Stimulated activated CD8-positive, alpha-beta memory T cell treated with anti-CD3 and anti-CD28 coated beads, Interleukin-15, amount 100 ng/mL, for 4 hours (primary cell): ENCODE measurements at regions not wholly inside any gene's neighbourhood (a gene's known extent, or its start where the extent isn't known, plus 50 kb on each side); places are given as distances from the start of the nearest gene placed in this dataset.

ENCODE experiments used
- DNase-seq, 2 donors: peaks; one replicate each; pipeline ENCODE4 v3.0.0-alpha.2; 2020; ENCODE audit warnings: low read depth in 2 of 2

DNA sequence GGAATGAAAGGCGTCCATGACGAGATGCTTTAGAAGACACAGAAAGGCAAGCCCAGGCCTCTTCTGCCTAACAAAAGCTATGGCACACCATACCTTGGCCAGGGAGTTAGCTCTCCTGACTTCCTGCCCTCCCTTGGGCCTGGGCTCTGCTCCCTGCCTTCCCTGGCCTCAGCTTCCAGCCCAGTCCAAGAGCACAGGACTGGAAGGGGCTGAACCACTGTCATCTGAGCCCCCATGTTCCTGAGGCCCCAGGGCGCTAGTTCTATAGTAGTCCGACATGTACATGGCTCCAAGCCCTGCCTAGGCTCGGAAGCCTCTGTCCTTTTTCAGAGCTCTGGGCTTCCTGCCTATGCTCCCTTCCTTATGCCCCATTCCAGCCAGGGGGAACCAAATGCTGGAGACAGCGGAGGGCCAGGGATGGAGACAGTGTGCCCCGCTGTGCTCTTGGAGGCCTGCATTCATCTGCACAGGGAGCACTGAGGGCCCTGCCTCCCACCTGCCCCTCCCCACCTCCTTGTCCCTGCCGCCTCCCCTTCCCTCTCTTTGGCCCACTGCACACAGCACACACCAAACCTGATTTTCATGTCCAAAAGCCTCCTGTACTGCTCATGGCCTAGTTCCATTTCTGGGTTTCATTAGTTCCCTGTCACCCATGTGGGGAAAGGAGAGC, 240.1 kb downstream of the RHOU start:
- no peak for DNase-seq

- no peak for DNase-seq
Observed at GRCh38 chr1:228976316-228976715, 241.0 kb downstream of the RHOU start.

DNA sequence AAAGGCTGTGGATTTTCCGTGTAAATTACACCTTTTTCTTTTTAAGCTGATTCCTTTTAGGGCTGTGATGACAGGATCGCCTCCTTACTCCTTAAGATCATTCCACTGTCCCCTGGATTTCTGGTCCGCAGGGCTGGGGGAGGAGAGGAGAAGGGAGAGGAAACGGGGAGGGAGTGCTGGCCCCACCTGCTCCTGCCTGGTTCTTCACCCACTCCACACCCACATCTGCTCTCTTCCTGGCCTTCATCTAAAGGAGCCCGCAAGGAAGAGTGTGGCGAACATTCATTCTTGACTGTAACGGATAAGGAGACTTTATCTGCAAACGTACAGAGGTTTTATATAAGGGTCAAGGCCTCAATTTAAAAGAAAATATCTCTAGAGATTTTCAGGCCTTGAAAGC, 242.0 kb downstream of the RHOU start:
- DNase-seq = no peak

- DNase-seq = no peak
Observed at GRCh38 chr1:228977741-228978140, 242.5 kb downstream of the RHOU start.

GRCh38 chr1:228978484-228979324, 243.4 kb downstream of the RHOU start:
- DNase-seq = no peak

DNA sequence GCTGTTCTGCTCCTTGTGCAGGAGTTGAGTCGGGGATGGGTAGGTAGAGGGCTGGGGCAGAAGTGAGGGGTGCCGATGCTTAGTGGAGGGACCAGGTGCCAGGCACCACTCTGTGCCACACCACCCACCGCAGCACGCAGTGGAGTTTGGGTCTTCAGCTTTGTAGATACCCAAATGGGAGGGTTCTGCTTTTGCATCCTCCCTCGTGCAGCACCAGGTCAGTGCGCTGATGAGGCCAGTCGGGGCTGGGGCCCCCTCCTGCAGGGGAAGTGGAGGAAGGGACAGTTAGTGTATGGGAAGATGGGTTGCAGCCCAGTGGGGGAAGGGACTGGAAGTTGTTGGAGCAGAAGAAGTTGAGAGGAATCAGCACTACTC, 244.0 kb downstream of the RHOU start:
- no peak for DNase-seq

DNA sequence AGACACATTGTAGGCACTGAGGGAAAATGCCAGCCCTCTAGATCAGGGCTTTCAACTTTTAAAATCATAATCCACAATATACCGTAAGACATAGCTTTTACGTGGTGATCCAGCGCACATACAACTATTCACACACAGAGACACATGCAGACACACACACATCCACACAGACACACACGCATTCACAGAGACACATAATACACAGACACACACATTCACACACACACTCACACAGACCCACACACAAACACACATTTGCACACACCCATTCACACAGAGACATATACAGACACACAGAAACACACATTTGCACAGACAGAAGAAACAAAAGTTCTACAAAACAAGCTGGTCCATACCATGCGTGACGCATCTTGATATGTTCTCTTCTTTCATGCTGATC, 244.5 kb downstream of the RHOU start:
- no peak for DNase-seq

DNA sequence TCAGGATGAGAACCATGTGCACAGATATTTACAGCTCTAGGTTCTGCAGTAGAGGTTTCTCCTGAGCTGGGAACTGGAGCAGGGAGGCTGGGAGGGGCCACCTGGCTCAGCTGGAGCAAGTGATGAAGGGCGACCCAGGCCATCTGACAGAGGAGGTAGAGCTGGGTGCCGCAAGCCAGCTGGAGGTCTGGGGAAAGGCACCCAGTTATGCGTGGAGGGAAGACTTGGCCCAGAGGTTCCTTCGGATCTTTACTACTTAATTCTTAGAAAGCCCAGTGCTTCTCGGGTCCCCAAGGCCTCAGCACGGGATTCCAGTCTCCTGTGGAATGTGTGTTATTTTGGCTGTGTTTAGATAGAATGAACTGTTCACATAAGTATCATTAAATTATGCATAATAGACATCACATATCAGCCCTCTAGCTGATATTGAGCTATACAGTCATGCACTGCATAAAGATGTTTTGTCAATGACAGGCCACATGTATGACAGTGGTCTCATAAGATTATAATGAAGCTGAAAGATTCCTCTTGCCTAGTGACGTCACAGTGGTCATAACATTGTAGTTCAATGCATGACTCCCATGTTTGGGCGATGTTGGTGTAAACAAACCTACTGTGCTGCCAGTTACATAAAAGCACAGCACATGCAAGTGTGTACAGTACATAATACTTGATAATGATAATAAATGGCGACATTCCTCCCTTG, 245.1 kb downstream of the RHOU start:
- DNase-seq = no peak

DNA sequence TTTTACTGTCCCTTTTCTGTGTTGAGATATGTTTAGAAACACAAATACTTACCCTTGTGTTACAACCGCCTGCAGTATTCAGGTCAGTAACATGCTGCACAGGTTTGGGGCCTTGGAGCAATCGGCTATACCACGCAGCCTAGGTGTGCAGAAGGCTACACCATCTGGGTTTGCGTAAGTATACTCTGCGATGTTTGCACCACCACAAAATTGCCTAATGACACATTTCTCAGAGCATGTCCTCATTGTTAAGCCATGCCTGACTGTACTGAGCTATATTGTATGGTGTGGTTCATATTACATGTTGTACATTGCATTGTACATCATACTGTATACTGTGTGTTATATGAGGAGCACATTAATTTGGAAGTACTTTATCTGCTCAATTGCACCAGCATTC, 247.4 kb downstream of the RHOU start:
- no peak for DNase-seq

DNA sequence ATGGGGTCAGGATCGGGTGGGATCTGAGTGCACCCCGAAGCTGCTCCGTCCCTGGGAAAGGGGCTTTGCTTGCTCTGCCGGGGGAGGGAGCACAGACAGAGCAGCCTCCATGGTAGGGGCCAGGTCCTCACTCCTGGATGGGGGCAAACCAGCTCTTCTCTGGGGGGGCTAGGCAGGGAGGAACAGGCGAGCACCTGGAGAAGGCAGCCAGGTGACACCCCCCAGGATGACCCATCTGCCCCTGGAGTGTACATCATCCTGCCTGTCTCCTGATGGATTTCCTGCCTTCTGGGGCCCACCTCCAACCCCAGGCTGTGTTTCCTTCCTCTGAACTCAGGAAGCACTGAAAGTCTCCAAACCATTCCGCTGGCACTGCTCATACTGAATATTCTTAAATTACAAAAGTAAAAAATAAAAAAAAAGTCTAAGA, 248.0 kb downstream of the RHOU start:
- no peak for DNase-seq

GRCh38 chr1:228983661-228984060, 248.4 kb downstream of the RHOU start:
- no peak for DNase-seq

DNA sequence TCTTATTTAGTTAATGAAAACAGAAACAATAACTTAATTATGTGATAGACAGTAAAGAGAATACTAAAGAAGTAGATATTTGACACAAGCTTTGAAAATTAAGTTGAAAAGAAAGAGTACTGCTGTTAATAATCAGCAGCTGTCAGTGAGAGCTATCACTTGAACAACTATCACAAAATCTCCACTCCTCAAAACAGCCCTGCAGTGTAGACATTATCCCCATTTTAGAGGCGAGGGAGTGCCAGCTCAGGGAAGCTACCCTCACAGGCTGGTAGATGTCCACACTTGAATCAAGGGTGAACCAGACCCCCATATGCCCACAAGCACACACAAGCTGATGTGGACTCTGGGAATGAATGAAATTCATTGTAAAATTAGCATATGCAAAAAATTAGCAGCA, 248.8 kb downstream of the RHOU start:
- DNase-seq = no peak

DNA sequence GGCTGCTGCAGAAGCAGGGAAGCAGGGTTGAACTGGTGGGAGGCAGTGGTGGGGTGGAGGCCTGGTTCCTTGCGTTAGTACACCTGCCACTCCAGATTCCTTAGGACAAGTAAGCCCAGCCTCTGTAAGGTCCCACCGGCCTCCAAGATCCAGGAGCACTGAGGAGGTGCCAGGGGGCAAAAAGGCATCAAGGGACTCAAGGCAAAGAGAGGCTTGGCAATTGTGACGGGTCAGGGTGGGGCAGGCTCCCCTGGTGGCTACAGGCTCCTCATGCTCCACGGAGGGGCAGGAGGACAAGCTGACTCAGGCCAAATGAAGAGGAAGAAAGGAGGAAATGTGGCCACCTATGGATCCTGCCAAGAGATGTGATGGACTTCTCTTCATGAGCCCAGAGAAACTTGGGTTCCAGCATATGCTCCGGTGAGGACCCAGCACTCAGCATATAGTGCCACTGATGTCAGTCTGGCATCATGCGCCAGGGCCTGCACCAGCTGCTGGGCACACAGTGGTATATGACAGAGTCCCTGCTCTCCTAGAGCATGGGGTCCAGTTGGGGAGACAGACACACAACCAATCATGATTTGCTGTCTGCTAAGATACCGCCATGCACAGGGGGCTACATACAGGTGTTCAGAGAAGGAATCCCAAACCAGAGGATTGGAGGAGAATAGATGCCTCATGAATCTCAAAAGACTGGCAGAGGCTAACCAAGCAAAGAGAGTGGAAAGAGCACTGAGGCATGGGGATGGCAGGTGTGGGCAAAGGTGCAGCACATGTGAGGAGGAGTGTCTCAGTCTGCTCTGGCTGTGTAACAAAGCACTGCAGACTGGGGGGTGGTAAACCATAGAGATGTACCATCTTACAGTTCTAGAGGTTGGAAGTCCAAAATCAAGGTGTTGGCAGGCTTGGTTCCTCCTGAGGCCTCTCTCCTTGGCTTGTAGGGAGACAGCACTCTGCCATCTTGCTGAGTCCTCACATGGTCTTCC, 249.7 kb downstream of the RHOU start:
- no peak for DNase-seq

DNA sequence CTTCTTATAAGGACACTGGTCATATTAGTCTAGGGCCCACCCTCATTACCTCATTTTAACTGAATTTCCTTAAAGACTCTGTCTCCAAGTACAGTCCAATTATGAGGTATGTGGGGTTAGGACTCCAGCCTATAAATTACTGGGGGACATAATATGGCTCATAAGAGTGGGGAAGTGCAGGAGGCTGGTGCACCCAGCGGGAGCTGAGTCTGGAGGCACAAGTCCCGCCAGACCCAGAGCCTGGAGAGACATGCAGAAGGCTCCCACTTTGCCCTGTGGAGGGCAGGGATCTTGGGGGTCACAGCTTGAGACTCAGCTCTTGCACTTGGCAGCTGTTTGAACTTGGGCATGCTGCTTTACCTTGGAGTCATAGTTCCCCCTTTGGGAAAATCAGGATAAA, 250.4 kb downstream of the RHOU start:
- no peak for DNase-seq

- DNase-seq = no peak
Observed at GRCh38 chr1:228986093-228986904, 251.0 kb downstream of the RHOU start.

- no peak for DNase-seq
Observed at GRCh38 chr1:228987286-228987685, 252.0 kb downstream of the RHOU start.

GRCh38 chr1:228987736-228988506, 252.6 kb downstream of the RHOU start:
- DNase-seq = no peak

GRCh38 chr1:228988664-228989063, 253.4 kb downstream of the RHOU start:
- no peak for DNase-seq

DNA sequence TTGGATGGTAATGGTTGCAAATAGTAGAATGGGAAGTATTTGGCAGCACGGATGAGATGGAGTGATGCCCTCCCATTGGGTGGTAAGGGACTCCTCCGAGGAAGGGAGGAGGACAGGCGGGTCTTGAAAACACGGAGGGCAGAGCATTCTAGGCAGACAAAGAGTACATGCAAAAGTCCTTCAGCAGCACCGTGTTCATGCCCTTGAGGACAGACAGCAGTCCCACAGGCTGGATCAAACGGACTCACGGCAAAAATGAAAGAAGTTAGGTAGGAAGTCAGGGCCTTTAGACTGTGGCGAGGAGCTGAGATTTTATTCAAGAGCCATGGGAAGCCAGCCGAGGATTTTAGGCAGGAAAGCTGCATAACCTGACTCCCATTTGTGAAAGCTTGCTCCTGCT, 253.9 kb downstream of the RHOU start:
- no peak for DNase-seq

- no peak for DNase-seq
Observed at GRCh38 chr1:228989676-228989991, 254.4 kb downstream of the RHOU start.
